HG02678 (cell line): ENCODE measurements at regions not wholly inside any gene's neighbourhood (a gene's known extent, or its start where the extent isn't known, plus 50 kb on each side); places are given as distances from the start of the nearest gene placed in this dataset.
"Not testable (repeated sequence)": the region's sequence is repeated elsewhere in the genome, so short reads cannot be mapped to it uniquely, and the experiment has no call there.

Experiments used
- ATAC-seq: cut with Tn5 transposase; IDR thresholded peaks from one replicate; pipeline ENCODE4 v1.9.1; 2021; ENCODE audit warnings: mild to moderate bottlenecking, moderate library complexity; ENCODE audit not compliant: unreplicated experiment

DNA sequence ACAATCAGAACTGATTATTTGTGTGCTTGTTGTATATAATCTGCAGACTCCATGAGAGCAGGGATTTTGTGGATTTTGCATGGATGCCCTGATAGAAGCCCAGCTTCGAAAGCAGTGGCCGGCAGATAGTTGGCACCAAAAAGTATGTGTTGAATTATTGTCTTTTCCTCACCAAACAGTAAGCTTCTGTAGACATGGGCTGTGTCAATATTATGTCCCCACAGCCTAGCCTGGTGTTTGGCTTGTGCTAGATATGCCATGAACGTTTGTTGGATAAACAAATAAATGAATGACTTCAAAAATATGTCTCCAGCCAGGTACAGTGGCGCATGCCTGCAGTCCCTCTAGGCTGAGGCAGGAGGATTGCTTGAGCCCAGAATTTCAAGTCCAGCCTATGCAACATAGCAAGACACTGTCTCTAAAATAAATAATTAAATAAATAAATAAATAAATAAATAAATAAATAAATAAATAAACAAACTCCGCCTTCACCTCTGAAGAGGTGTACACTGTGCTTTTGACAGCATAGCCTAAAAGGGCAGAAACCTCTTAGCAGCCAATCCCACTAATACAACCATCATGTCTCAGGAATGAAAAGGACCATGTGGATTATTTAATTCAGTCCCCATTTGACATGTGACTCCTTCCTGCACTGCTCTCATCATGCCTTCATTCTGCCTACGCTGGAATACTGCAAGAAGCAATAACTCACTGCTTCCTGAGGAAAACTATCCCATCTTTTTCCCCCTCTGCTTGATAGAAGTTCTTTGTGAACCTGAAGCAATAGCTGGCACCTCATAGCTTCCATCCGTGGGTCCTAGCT is 335.2 kb downstream of the FBXW7 start:
- no peak for ATAC-seq

DNA sequence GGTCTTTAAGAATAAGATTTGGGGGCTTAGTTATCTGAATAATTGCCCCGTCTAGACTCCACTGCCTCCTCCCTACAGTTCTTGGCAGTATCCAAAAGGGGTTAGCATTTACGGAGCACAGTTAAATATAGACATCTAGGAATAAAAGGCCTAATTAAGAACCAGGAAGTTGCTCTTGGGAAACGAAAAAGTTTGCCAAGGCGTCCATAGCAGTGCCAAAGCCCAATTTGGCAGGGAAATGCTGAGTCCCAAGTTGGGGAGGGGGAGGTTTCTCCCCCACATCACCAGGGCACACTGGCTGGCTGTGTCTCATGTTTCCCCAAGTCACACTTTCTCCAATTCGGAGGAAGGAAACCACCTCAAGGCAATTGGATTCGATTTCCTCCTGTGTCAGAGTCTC is 338.7 kb downstream of the FBXW7 start:
- ATAC-seq, result no peak

GRCh38 chr4:152195888-152196287 is 340.0 kb downstream of the FBXW7 start:
- no peak for ATAC-seq

DNA sequence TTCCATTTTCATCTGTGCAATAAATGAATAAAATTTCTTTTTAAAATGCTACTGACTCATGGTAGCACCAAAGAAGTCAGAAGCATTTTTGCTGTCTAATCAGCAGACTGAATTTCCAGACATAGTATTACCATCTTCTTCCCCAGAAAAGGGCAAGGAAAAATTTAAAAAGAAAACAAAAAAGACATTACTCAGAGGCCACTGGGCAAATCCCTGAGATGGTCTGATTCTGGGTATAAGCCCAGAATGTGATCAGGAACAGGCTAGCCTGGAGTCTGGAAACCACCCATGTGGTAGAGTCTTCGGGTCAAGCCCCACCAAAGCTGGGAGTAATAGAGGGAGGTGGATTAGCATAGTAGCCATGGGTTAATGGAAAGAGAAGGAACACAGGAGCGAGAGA is 342.8 kb downstream of the FBXW7 start:
- no peak for ATAC-seq

DNA sequence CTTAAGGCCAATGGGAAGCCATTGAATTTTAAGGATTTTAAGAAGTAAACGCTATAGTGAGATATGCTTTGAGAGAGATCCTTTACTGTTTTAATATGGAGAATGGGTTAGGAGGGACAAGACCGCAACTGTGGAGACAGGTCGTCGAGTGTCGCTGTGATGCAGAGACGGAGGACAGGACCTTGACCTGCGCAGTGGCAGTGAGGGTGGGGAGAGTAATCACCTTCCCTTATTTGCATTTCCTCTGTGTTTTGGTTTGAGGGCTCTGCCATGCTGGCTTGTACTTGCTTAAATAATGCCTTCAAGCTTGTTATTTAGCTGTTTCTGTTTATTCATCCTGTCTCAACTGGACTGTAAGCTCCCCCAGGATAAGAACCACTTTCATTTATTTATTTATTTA is 345.0 kb downstream of the FBXW7 start:
- ATAC-seq, result no peak

- ATAC-seq, result peak; percentile 92
Measured at GRCh38 chr4:152189451-152190179, 346.3 kb downstream of the FBXW7 start.

DNA sequence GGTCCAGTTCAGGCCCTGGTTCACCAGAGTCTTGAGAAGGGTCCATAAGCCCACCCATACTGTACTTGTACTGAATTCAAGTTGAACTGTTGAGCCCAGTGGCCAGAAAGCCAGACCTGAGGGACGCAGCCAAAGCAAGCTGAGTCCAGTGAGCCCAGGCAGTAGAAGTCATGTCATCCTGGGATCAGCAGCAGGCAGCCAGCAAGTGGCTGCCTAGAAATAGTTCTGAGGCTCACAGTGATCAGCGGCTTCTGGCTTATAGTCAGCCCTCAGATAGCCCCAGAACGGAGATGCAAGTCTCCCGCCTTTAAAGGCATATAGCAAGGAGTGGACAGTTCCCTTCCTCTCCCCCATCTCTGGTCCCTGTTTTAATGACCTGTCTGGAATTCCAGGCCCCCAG is 347.1 kb downstream of the FBXW7 start:
- ATAC-seq, result no peak

- ATAC-seq, result no peak
Measured at GRCh38 chr4:152187693-152188092, 348.2 kb downstream of the FBXW7 start.

DNA sequence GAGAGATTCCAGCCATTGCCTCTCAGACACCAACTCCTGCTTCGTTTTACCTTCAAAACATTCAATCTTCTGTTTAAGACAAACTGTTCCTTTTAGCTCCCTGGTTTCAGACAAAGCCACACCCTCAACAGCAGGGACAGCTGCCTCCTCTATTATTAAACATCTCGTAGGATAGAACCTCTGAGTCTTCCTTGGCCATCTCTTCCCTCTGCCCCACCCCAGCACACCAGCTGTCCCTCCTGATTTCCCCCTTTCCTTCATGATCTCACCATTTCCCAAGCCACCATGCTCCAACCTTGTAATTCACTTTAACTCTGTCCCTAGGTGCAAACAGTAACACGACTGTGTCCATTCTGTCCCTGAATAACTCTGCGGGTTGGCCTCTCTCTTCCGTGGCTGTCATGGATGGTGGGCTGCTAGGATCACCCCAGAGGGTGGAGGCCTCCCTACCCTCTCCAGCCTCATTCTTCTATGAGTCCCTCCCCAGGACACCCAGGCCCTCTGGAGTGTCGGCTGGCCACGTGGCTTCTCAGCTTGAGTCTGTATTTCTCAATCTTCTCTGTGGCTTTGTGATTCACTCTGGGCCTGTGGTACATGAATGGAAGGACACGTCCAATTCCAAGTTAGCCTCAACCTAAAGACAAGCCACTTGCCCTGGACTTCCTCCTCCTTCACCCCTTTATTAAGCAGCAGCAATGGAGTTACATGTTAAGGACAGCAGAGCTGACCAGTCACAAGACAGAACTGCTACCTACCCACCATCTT is 349.9 kb downstream of the FBXW7 start:
- no peak for ATAC-seq

DNA sequence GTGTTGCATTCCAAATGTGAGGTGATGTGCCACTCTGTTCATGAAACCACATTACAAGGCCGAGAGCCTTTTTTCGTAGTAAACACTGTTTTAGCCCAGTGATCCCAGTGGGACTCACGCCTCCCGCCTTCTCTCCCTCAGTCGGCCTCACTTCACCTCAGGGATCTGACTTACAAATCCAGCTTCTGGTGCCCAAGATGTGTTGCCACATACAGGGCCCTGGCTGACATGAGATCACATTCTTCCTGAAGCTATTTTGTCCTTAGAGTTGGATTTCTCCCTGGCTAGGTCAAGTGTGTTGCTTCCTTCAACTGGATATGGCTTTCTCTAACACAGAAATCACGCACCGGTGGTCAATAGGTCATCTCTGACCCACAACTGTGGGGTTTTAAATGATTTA is 354.7 kb downstream of the FBXW7 start:
- ATAC-seq, result no peak

- ATAC-seq, result no peak
Measured at GRCh38 chr4:152180369-152180768, 355.5 kb downstream of the FBXW7 start.

- not testable (repeated sequence) for ATAC-seq
Measured at GRCh38 chr4:152177538-152177937, 358.4 kb downstream of the FBXW7 start.

GRCh38 chr4:152176627-152177214 is 359.2 kb downstream of the FBXW7 start:
- no peak for ATAC-seq

- ATAC-seq, result no peak
Measured at GRCh38 chr4:152175586-152175985, 360.3 kb downstream of the FBXW7 start.

DNA sequence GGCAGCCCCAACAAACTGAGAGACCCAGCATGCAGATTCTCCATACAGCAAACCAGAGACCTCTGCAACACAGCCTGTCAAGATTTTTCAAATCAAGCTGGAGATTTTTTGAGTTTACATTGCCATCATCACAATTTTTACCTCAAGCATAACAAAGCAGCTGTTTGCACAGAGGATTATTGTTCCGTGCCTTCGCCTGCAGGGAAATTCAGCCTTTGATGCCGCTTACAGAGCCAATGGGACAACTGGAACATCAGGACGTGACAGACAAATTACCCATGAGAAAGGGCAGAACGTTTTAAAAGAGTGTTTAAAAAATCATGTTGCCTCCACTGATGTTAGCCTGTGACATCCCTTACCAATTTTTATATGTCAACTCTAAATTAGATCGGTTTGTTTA is 363.7 kb downstream of the FBXW7 start:
- ATAC-seq, result no peak

GRCh38 chr4:152171556-152171955 is 364.3 kb downstream of the FBXW7 start:
- ATAC-seq, result no peak

DNA sequence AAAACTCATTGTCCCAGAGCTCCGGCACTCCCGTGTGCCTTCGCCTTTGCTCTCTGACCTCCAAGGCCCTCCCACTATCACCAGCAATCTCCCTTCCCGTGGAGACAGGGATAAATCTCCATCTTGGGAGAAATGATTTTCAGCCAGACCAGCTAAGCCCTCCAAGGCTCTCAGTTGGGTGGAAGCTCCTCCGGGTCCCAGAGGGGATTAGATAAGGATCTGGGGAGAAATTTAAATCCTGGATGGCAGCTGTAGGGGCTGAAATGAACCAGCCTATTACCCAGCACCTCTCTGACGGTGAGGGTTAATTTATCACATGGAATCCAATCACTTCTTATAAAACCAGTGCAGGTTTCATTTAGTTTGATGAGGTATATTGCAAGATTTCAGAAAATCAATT is 366.2 kb downstream of the FBXW7 start:
- no peak for ATAC-seq

DNA sequence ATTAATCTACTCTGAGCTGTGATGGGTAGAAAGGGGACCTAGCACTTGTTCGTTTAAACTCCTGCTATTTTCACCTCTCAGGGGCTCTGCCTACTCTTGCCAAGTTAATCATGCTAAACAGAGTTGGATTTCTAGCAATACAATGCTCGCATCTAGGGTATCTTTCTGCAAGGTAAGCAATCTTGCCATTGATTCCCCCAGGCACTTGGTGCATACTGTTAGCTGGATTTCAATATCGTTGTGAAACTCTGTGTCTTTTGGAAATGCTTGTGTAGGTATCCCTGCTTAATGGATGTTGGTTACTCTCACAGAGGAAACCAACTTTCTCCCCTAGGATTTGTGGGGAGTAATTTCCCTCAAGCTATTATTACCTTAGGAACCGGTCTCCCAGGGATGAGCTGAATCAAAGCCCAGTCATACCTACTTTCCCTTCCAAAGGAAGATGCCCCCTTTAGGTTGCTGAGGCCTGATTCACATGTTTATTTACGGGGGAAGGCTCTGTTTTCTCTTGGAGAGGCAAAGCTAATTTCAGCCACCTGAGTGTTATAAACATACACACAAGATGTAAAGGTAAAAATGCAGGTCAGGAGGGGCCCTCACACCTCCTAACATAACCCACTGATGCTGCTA is 366.8 kb downstream of the FBXW7 start:
- no peak for ATAC-seq

- ATAC-seq, result no peak
Measured at GRCh38 chr4:152166567-152166966, 369.3 kb downstream of the FBXW7 start.

- ATAC-seq, result no peak
Measured at GRCh38 chr4:152165846-152166245, 370.0 kb downstream of the FBXW7 start.

- no peak for ATAC-seq
Measured at GRCh38 chr4:152165146-152165545, 370.7 kb downstream of the FBXW7 start.
